DMS114 treated with DMSO at 0.1 percent for 48 hours (cell line): ENCODE measurements at regions not wholly inside any gene's neighbourhood (a gene's known extent, or its start where the extent isn't known, plus 50 kb on each side); places are given as distances from the start of the nearest gene placed in this dataset.

Source experiments
- DNase-seq: peaks from one replicate; lab custom pipeline; 2025; ENCODE audit not compliant: unreplicated experiment; lab: John Stamatoyannopoulos, UW

DNA sequence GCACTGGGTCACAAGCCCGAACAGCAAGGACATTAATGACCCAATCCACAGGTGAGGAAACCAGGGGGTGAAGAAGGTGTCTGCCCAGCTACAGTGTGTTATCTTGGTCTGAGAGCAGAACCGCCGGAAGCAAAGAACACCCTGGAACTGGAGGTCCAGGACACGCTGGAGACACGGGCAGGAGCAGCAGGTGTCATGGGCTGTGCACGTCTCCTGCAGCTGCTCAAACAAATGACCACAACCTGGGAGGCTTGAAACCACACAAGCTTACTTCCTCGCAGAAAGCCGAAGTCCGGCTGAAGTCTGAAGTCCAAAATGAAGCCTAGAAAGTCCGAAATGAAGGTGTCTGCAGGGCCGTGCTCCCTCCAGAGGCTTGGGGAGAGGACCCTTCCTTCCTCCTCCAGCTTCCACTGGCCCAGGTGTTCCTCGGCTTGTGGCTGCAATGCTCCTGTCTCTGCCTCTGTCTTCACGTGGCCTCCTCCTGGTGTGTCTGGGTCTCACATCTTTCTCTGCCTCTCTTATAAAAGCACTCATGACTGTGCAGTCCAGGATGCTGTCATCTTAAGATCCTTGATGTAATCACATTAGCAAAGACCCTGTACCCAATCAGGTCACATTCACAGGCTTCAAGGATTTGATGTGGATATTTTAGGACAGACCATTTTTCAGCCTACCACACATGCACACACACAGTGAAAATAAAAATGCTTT is 351.2 kb downstream of the C16orf95 start:
- no peak for DNase-seq

- no peak for DNase-seq
Measured at GRCh38 chr16:86966777-86967176, 350.4 kb downstream of the C16orf95 start.

GRCh38 chr16:86968866-86969265 is 348.3 kb downstream of the C16orf95 start:
- DNase-seq: no peak

- no peak for DNase-seq
Measured at GRCh38 chr16:86969716-86970115, 347.5 kb downstream of the C16orf95 start.

DNA sequence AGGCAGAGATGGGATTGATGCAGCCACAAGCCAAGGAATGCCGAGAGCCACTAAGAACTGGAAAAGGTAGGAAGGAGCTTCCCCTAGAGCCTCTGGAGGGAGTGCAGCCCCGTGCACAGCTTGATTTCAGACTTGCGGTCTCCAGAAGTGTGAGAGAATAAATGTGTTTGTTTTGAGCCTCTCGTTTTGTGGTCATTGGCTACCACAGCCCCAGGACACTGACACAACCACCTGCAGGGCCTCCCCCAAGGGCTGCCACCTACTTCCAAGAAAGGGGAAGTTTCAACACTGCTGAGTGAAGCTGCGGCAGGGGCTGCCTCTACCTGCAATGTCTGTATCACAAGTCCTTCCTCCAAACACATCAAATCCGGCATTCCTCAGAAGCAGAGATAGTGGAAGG is 346.9 kb downstream of the C16orf95 start:
- no peak for DNase-seq

- no peak for DNase-seq
Measured at GRCh38 chr16:86970726-86971125, 346.5 kb downstream of the C16orf95 start.

DNA sequence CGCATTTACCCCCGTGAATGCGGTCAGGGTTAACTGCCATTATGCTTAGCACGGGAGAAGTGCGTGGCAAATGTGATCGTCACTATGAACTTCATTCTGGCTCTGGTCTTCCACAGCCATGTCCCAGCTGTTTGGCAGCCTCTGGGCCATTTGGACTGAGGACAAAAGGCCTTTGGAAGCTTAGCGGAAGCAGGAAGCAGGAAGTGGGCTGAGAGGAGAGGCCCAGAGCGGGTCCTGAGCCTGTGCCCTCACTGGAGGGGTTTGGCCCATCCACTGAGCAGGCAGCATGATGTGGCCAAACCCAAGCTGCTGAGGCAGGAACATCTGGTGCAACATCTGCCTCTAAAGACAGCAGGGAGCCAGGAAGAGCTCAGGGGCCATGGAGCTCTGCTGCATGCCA is 345.9 kb downstream of the C16orf95 start:
- DNase-seq: no peak

DNA sequence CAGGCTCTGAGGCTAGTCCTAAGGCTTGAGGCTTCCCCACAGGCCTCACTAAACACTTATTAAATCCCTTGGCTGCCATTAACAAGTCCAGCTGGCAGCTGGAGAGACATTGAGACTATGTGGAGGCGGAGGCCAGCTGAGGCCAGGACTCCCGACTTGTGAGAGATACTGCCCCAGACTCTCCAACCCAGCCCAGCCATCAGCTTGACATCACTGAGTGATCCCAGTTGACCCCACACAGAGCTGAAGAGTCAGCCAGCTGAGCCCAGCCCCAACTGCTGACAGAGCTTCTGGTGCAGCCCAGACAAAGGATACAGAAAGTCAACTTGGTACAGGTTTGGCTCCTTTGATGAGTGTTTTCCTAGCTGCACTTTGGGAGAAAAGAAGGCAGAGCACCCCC is 343.1 kb downstream of the C16orf95 start:
- DNase-seq: no peak

DNA sequence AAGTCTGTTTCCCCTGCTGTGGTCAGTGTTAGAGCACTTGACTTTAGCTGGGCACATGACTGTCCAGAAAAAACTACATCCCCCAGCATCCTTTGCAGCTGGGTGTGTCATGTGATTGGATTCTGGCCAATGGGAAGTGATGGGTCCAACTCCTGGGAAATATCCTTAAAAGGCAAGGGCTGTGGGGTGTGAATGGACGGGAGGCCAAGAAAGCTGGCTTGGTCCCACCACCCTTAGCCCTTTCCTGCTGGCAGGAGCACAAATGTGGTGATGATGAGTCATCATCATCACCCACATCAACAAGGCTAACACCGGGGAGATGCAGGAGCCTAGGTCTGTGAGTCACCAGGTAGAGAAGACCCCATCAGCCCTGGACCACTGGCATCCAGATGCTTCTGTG is 341.7 kb downstream of the C16orf95 start:
- DNase-seq: peak; percentile 26

GRCh38 chr16:86977076-86977676 is 340.0 kb downstream of the C16orf95 start:
- DNase-seq: no peak

DNA sequence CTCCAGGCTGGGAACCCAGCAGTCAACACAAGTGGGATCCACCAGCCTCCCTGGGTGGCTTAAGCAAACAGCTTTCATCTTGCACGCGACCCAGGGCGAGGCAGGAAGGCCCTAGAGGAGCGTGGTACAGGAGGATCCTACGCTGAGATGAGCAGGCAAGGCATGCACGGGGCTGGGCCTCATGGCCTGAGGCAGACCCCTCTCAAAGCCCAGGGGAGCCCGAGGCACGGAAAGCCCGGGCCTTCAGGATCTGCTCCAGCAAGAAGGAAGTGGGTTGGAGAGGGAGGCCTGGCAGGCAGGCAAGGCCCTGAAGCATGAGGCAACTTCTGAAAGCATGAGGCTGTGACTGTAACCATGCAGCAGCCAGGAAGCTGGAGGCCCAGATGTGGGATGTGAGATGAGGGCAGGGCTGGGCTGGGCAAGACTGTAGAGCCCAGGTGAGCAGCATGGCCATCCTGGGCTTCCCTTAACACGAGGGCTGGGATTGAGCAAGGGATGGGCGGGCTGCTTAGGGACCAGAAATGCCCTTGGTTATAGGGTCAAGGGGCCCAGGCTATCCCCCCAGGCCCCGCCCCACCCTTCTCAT is 338.7 kb downstream of the C16orf95 start:
- no peak for DNase-seq

GRCh38 chr16:86979061-86979460 is 338.1 kb downstream of the C16orf95 start:
- no peak for DNase-seq

GRCh38 chr16:86979984-86980553 is 337.1 kb downstream of the C16orf95 start:
- no peak for DNase-seq

GRCh38 chr16:86980644-86981043 is 336.5 kb downstream of the C16orf95 start:
- no peak for DNase-seq

- no peak for DNase-seq
Measured at GRCh38 chr16:86982347-86982596, 334.9 kb downstream of the C16orf95 start.

GRCh38 chr16:86982912-86983311 is 334.3 kb downstream of the C16orf95 start:
- no peak for DNase-seq

- no peak for DNase-seq
Measured at GRCh38 chr16:86983621-86984020, 333.6 kb downstream of the C16orf95 start.

DNA sequence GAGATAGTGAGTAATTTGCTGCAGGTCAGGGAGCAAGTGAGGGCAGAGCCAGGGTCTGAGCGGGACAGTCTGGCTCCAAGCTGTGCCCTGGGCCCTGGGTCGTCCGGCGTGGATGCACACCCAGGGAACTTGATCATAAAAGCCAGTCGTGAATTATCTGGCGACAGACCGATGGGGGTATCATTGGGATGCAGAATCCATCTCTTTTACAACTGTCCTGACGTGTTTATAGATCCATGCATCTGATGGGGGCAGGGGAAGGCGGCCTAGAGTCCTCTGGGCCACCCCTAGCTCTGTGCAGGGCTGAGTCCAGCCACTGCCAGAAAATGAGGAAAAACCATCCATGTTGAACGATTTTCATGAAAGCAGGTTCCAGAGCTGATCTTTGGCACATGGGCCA is 332.8 kb downstream of the C16orf95 start:
- DNase-seq: no peak

DNA sequence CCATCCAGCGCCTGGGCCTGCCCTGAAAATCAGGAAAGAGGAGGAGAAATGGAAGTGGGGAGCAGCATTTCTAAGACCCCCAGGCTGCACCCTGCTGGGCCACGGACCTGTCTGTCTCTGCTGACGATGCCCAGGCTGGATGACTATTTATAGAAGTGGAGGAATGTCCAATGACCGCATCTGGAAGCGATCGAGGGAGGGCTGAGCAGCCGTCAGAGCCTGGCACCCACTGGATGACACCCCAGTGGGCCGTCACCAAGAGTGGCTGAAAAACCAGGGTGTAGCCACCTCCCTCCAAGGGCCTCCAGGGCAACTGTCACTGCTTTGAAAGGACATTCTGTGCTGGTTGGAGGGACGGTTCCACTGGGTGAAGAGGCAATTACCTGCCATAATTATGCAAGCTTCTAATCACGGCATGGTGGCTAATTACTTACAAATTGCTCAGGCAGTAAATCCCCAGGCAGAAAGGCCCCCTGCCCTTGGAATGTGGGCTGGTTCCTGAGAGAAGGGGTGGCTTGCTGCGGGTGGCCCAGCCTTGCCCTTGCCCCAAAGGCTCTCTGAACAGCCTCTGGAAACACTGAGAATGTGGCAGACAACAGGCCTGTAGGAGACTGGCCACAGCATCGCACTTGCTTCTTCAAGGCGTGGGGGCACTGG is 332.1 kb downstream of the C16orf95 start:
- no peak for DNase-seq

DNA sequence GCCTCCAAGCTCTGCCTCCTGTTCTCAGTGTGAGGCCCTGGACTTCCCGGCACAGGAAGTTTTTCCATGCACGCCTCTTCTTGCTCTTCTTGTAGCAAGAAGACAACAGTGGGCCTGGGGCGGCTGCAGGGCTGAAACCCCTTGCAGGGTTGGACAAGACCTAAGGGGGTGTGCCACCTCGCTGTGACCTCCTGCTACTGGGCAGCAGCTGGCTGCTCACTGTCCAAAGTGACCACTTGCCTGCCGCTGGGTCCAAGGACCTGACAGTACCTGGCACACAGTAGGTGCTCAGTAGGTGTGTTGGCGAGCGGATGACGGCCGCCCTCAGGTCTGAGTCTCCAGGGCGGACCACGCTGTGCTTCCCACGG is 331.6 kb downstream of the C16orf95 start:
- no peak for DNase-seq

- no peak for DNase-seq
Measured at GRCh38 chr16:86986136-86986535, 331.1 kb downstream of the C16orf95 start.
